HG02943 (cell line): ENCODE measurements at regions not wholly inside any gene's neighbourhood (a gene's known extent, or its start where the extent isn't known, plus 50 kb on each side); places are given as distances from the start of the nearest gene placed in this dataset.
"Not testable (repeated sequence)": the region's sequence is repeated elsewhere in the genome, so short reads cannot be mapped to it uniquely, and the experiment has no call there.

Experiments
- ATAC-seq: cut with Tn5 transposase; IDR thresholded peaks from one replicate; pipeline ENCODE4 v1.9.1; 2021; ENCODE audit warnings: mild to moderate bottlenecking, low read depth, moderate library complexity; ENCODE audit not compliant: unreplicated experiment

GRCh38 chr1:88462096-88462487 is 222.0 kb upstream of the PKN2 start:
- no peak for ATAC-seq

GRCh38 chr1:88462488-88463261 is 221.4 kb upstream of the PKN2 start:
- no peak for ATAC-seq

GRCh38 chr1:88463401-88463985 is 220.6 kb upstream of the PKN2 start:
- ATAC-seq: no peak

- no peak for ATAC-seq
These were observed 218.1 kb upstream of the PKN2 start for GRCh38 chr1:88466011-88466410.

GRCh38 chr1:88466899-88467580 is 217.0 kb upstream of the PKN2 start:
- ATAC-seq: no peak

- ATAC-seq: no peak
These were observed 211.8 kb upstream of the PKN2 start for GRCh38 chr1:88472298-88472697.

- no peak for ATAC-seq
These were observed 211.4 kb upstream of the PKN2 start for GRCh38 chr1:88472714-88473113.

GRCh38 chr1:88474555-88475304 is 209.3 kb upstream of the PKN2 start:
- ATAC-seq: no peak

GRCh38 chr1:88484881-88485280 is 199.2 kb upstream of the PKN2 start:
- no peak for ATAC-seq

- no peak for ATAC-seq
These were observed 195.8 kb upstream of the PKN2 start for GRCh38 chr1:88488237-88488636.

GRCh38 chr1:88490676-88491075 is 193.4 kb upstream of the PKN2 start:
- no peak for ATAC-seq

- no peak for ATAC-seq
These were observed 184.4 kb upstream of the PKN2 start for GRCh38 chr1:88499671-88500070.

GRCh38 chr1:88502886-88503285 is 181.2 kb upstream of the PKN2 start:
- no peak for ATAC-seq

GRCh38 chr1:88503646-88504045 is 180.4 kb upstream of the PKN2 start:
- ATAC-seq: no peak

GRCh38 chr1:88504601-88505000 is 179.5 kb upstream of the PKN2 start:
- no peak for ATAC-seq

- no peak for ATAC-seq
These were observed 174.7 kb upstream of the PKN2 start for GRCh38 chr1:88509379-88509778.

GRCh38 chr1:88514544-88515060 is 169.5 kb upstream of the PKN2 start:
- no peak for ATAC-seq

- not testable (repeated sequence) for ATAC-seq
These were observed 166.6 kb upstream of the PKN2 start for GRCh38 chr1:88517499-88517898.

- ATAC-seq: no peak
These were observed 164.9 kb upstream of the PKN2 start for GRCh38 chr1:88519156-88519555.

- ATAC-seq: no peak
These were observed 160.1 kb upstream of the PKN2 start for GRCh38 chr1:88523854-88524528.
